Upper lobe of right lung (tissue), 1 donor: ENCODE measurements at regions not wholly inside any gene's neighbourhood (a gene's known extent, or its start where the extent isn't known, plus 50 kb on each side); places are given as distances from the start of the nearest gene placed in this dataset.

Experiments used
- ATAC-seq: fragments of 200-7000 bp; cut with Tn5 transposase; one replicate; pipeline ENCODE4 v1.9.1; 2020; ENCODE audit warnings: mild to moderate bottlenecking, moderate library complexity
- DNase-seq: peaks from one replicate; pipeline ENCODE4 v3.0.0-alpha.2; 2020
- H3K27ac ChIP-seq: fragments of 200-600 bp; one replicate; pipeline ENCODE4 v1.8.0; 2022
- H3K27me3 ChIP-seq: fragments of 200-600 bp; one replicate; pipeline ENCODE4 v1.8.0; 2022; ENCODE audit warnings: mild to moderate bottlenecking
- H3K36me3 ChIP-seq: fragments of 200-600 bp; one replicate; pipeline ENCODE4 v1.8.0; 2022
- H3K4me1 ChIP-seq: fragments of 200-600 bp; one replicate; pipeline ENCODE4 v1.8.0; 2022
- H3K4me3 ChIP-seq: fragments of 200-600 bp; one replicate; pipeline ENCODE4 v1.8.0; 2022; ENCODE audit warnings: mild to moderate bottlenecking
- H3K9me3 ChIP-seq: fragments of 200-600 bp; one replicate; pipeline ENCODE4 v1.8.0; 2022
- CTCF ChIP-seq: fragments of 200-600 bp; IDR thresholded peaks from one replicate; pipeline ENCODE4 v1.8.0; 2022; ENCODE audit warnings: antibody characterized with exemption
- intact Hi-C: fragments of 100-400 bp; cut with DNase I; formaldehyde crosslinking; loops from one replicate; pipeline ENCODE4 v1.11.0; 2022
- donor health status: DM: no; HTN: yes; CAD: no; lungs with severe emphysema.

- ATAC-seq, result peak; percentile 62
- Histone ChIP-seq H3K9me3 (no peaks in the 10 kb centered on the region), H3K36me3 (no peaks in the 10 kb centered on the region), H3K27ac (no peak overlapping the region), H3K27me3 (no peaks in the 10 kb centered on the region), H3K4me1 (peaks cover 9% of the 10 kb centered on the region), H3K4me3 (no peak overlapping the region)
- DNase-seq, result no peak
- TF ChIP-seq CTCF, result no peak
- intact Hi-C loops, result no loop called here
Observed at GRCh38 chr17:70295731-70296130, 126.4 kb downstream of the KCNJ2 start.

GRCh38 chr17:70296456-70296855 is 127.1 kb downstream of the KCNJ2 start:
- Histone ChIP-seq H3K27me3 (no peaks in the 10 kb centered on the region), H3K9me3 (no peaks in the 10 kb centered on the region), H3K4me3 (no peak overlapping the region), H3K36me3 (no peaks in the 10 kb centered on the region), H3K27ac (no peak overlapping the region), H3K4me1 (peaks cover 9% of the 10 kb centered on the region)
- TF ChIP-seq CTCF, result no peak
- ATAC-seq (no peak), DNase-seq (no peak)
- intact Hi-C loops, result no loop called here

- no peak overlapping the region for H3K4me3 ChIP-seq
- no peaks in the 10 kb centered on the region for H3K36me3 ChIP-seq
- H3K27me3 ChIP-seq, result no peaks in the 10 kb centered on the region
- DNase-seq (no peak), ATAC-seq (no peak)
- H3K9me3 ChIP-seq, result no peaks in the 10 kb centered on the region
- no peak for TF ChIP-seq CTCF
- intact Hi-C loops, result no loop called here
- peaks cover 9% of the 10 kb centered on the region for H3K4me1 ChIP-seq
- no peak overlapping the region for H3K27ac ChIP-seq
Observed at GRCh38 chr17:70297397-70297796, 128.1 kb downstream of the KCNJ2 start.

GRCh38 chr17:70298929-70299531 is 129.7 kb downstream of the KCNJ2 start:
- no peaks in the 10 kb centered on the region for H3K27me3 ChIP-seq
- ATAC-seq (no peak), DNase-seq (no peak)
- peaks cover 9% of the 10 kb centered on the region for H3K4me1 ChIP-seq
- no peak overlapping the region for H3K4me3 ChIP-seq
- no peaks in the 10 kb centered on the region for H3K36me3 ChIP-seq
- intact Hi-C loops, result no loop called here
- no peaks in the 10 kb centered on the region for H3K9me3 ChIP-seq
- no peak overlapping the region for H3K27ac ChIP-seq
- no peak for TF ChIP-seq CTCF

GRCh38 chr17:70307430-70308225 is 138.3 kb downstream of the KCNJ2 start:
- H3K27me3 ChIP-seq, result no peaks in the 10 kb centered on the region
- intact Hi-C loops, result no loop called here
- ATAC-seq, result no peak

More at GRCh38 chr17:70307430-70308225, 138.3 kb downstream of the KCNJ2 start:
- DNase-seq, result no peak
- H3K9me3 ChIP-seq, result no peaks in the 10 kb centered on the region
- TF ChIP-seq CTCF, result no peak
- no peak overlapping the region for H3K27ac ChIP-seq
- H3K4me1 ChIP-seq, result no peaks in the 10 kb centered on the region
- H3K36me3 ChIP-seq, result no peaks in the 10 kb centered on the region
- H3K4me3 ChIP-seq, result no peak overlapping the region
